NB4 (cell line): ENCODE measurements at regions not wholly inside any gene's neighbourhood (a gene's known extent, or its start where the extent isn't known, plus 50 kb on each side); places are given as distances from the start of the nearest gene placed in this dataset.

Experiments
- DNase-seq: peaks from one replicate; pipeline ENCODE4 v3.0.0; 2010; ENCODE audit warnings: low read depth
- H3K4me3 ChIP-seq: one replicate; pipeline ENCODE4 v1.5.1; 2011; ENCODE audit warnings: mild to moderate bottlenecking, low read depth, low read length, moderate library complexity
- MAX ChIP-seq: IDR thresholded peaks from 2 replicates; pipeline ENCODE4 v1.6.1; 2011; ENCODE audit warnings: low read depth, low read length
- MYC ChIP-seq: IDR thresholded peaks from 2 replicates; pipeline ENCODE4 v1.6.1; 2011; ENCODE audit warnings: low read depth, low read length
- POLR2A ChIP-seq: IDR thresholded peaks from 2 replicates; pipeline ENCODE4 v1.6.1; 2011; ENCODE audit warnings: mild to moderate bottlenecking; ENCODE audit not compliant: insufficient read length; ENCODE audit errors: extremely low read depth
- TF ChIP-seq, protein P1 (sequence below): IDR thresholded peaks from one replicate; pipeline ENCODE4 v1.5.1; 2012; ENCODE audit warnings: low read depth, low read length

DNA sequence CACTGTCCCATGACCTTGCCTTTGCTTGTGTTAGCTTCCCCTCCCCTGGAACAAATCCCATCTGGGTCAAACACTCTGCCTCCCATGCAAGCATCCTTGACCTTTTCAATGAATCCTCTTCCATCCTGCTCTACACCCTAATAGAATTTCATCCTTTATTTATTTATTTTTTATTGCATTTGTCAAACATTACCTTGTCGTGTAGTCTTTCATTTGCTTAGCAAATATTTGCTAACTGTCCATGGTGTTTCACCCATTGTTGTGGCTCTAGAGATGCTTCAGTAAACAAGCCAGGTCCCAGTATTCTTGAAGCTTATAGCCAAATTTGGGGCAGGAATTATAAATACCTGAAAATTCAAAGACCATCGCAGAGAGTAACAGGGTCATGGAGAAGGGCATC lies 51.0 kb upstream of the MRTFB start:
- DNase-seq, result no peak
- no peak overlapping the region for H3K4me3 ChIP-seq
- no peak for TF ChIP-seq POLR2A
- TF ChIP-seq MAX, result no peak
- TF ChIP-seq, protein P1, sequence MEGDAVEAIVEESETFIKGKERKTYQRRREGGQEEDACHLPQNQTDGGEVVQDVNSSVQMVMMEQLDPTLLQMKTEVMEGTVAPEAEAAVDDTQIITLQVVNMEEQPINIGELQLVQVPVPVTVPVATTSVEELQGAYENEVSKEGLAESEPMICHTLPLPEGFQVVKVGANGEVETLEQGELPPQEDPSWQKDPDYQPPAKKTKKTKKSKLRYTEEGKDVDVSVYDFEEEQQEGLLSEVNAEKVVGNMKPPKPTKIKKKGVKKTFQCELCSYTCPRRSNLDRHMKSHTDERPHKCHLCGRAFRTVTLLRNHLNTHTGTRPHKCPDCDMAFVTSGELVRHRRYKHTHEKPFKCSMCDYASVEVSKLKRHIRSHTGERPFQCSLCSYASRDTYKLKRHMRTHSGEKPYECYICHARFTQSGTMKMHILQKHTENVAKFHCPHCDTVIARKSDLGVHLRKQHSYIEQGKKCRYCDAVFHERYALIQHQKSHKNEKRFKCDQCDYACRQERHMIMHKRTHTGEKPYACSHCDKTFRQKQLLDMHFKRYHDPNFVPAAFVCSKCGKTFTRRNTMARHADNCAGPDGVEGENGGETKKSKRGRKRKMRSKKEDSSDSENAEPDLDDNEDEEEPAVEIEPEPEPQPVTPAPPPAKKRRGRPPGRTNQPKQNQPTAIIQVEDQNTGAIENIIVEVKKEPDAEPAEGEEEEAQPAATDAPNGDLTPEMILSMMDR, result no peak
- TF ChIP-seq MYC, result no peak
